Vagina (tissue), 2 donors: ENCODE measurements at regions not wholly inside any gene's neighbourhood (a gene's known extent, or its start where the extent isn't known, plus 50 kb on each side); places are given as distances from the start of the nearest gene placed in this dataset.

Experiments
- CTCF ChIP-seq, 3 experiments: fragments of 450-650 bp in 2 of 3; fragments of 200-600 bp in 1 of 3; sonication (generic) in 1 of 3; IDR thresholded peaks; one replicate each; pipeline ENCODE4 v1.5.1; 2017 to 2019; ENCODE audit warnings: antibody characterized with exemption in 3 of 3, mild to moderate bottlenecking in 2 of 3, moderate library complexity in 2 of 3
- POLR2A ChIP-seq, 2 donors: fragments of 450-650 bp; IDR thresholded peaks; one replicate each; pipeline ENCODE4 v1.6.1; 2017; ENCODE audit warnings: antibody characterized with exemption in 2 of 2, mild to moderate bottlenecking in 2 of 2, moderate library complexity in 2 of 2

- TF ChIP-seq CTCF (IDR thresholded peaks at IDR 0.05) = no peak
- TF ChIP-seq POLR2A (IDR thresholded peaks at IDR 0.05) = no peak
Measured at GRCh38 chr5:52481851-52482250, 305.9 kb upstream of the ITGA1 start.
